HG02973 (cell line): ENCODE measurements at regions not wholly inside any gene's neighbourhood (a gene's known extent, or its start where the extent isn't known, plus 50 kb on each side); places are given as distances from the start of the nearest gene placed in this dataset.
"Not testable (repeated sequence)": the region's sequence is repeated elsewhere in the genome, so short reads cannot be mapped to it uniquely, and the experiment has no call there.

Source experiments
- ATAC-seq: cut with Tn5 transposase; IDR thresholded peaks from one replicate; pipeline ENCODE4 v1.9.1; 2021; ENCODE audit warnings: moderate library complexity; ENCODE audit not compliant: unreplicated experiment

- ATAC-seq = no peak
Measured at GRCh38 chr6:63476302-63476701, 96.0 kb upstream of the LOC128125822 start.

GRCh38 chr6:63477422-63478040 is 94.7 kb upstream of the LOC128125822 start:
- ATAC-seq = no peak

GRCh38 chr6:63478734-63479133 is 93.5 kb upstream of the LOC128125822 start:
- ATAC-seq = no peak

GRCh38 chr6:63486196-63486595 is 86.1 kb upstream of the LOC128125822 start:
- no peak for ATAC-seq

GRCh38 chr6:63487103-63487813 is 85.0 kb upstream of the LOC128125822 start:
- ATAC-seq = no peak

- ATAC-seq = no peak
Measured at GRCh38 chr6:63491119-63491518, 81.2 kb upstream of the LOC128125822 start.

- ATAC-seq = no peak
Measured at GRCh38 chr6:63492476-63492875, 79.8 kb upstream of the LOC128125822 start.

- no peak for ATAC-seq
Measured at GRCh38 chr6:63493557-63493956, 78.7 kb upstream of the LOC128125822 start.

GRCh38 chr6:63496361-63496804 is 75.9 kb upstream of the LOC128125822 start:
- ATAC-seq = no peak

- no peak for ATAC-seq
Measured at GRCh38 chr6:63502156-63502555, 70.1 kb upstream of the LOC128125822 start.

GRCh38 chr6:63503199-63503598 is 69.1 kb upstream of the LOC128125822 start:
- ATAC-seq = no peak

GRCh38 chr6:63504777-63505384 is 67.4 kb upstream of the LOC128125822 start:
- ATAC-seq = peak; percentile 98

- no peak for ATAC-seq
Measured at GRCh38 chr6:63507096-63507495, 65.2 kb upstream of the LOC128125822 start.

GRCh38 chr6:63509652-63510352 is 62.5 kb upstream of the LOC128125822 start:
- no peak for ATAC-seq

- ATAC-seq = no peak
Measured at GRCh38 chr6:63510353-63510686, 62.0 kb upstream of the LOC128125822 start.

- no peak for ATAC-seq
Measured at GRCh38 chr6:63510849-63511248, 61.4 kb upstream of the LOC128125822 start.

- ATAC-seq = no peak
Measured at GRCh38 chr6:63514488-63515173, 57.6 kb upstream of the LOC128125822 start.

GRCh38 chr6:63515227-63515626 is 57.1 kb upstream of the LOC128125822 start:
- not testable (repeated sequence) for ATAC-seq

- no peak for ATAC-seq
Measured at GRCh38 chr6:63516186-63516944, 55.9 kb upstream of the LOC128125822 start.

GRCh38 chr6:63517221-63517620 is 55.1 kb upstream of the LOC128125822 start:
- no peak for ATAC-seq
